T-helper 1 cell treated with Interleukin-12 subunit alpha and Interleukin-12 subunit beta and Interleukin-4 antibody, amounts not matched to agents 30 ng/mL and 1 ng/mL, for 36 hours (primary cell): ENCODE measurements at regions not wholly inside any gene's neighbourhood (a gene's known extent, or its start where the extent isn't known, plus 50 kb on each side); places are given as distances from the start of the nearest gene placed in this dataset.
"Not testable (repeated sequence)": the region's sequence is repeated elsewhere in the genome, so short reads cannot be mapped to it uniquely, and the experiment has no call there.

Source experiments
- intact Hi-C: fragments of 100-400 bp; cut with micrococcal nuclease; formaldehyde crosslinking; loops from one replicate; pipeline ENCODE4 v1.15.1; 2024

DNA sequence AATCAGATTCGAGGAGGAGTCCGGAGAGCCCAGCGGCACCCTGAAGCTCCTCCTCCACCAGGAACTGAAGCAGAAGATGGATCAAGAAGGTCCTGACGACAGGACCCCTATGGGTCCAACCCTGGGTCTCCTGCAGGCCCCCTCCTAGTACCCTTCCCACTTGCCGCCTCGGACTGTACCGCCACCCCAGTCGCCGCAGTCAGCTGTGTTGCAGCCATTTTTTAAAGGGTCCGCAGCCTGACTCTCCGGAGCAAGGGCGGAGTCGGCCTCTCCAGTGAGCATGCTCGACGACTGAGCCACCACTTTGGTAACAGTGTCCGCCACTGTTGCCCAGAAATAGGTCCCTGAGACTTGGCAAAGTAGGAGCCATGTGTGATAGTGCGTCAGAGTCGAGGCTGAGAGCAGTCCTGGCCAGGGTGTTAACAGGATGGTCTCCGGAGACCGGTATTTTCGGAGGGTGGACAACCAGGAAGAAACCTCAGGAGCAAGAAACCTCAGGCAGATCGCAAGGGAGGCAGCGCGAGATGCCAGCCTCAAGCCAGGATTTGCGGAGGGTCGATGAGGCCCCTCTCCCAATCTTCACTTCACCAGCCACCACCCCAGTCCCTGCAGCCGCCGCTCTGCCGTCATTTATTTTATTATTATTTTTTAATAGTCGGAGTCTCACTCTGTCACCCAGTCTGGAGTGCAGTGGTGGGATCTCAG is 294.6 kb upstream of the ZNF337 start:
- intact Hi-C loops = no loop called here

- intact Hi-C loops = not testable (repeated sequence)
These were observed 293.0 kb upstream of the ZNF337 start for GRCh38 chr20:25989686-25990085.

- intact Hi-C loops = no loop called here
These were observed 292.5 kb upstream of the ZNF337 start for GRCh38 chr20:25989196-25989595.

- intact Hi-C loops = not testable (repeated sequence)
These were observed 291.4 kb upstream of the ZNF337 start for GRCh38 chr20:25987928-25988560.

- intact Hi-C loops = no loop called here
These were observed 290.6 kb upstream of the ZNF337 start for GRCh38 chr20:25987073-25987927.

DNA sequence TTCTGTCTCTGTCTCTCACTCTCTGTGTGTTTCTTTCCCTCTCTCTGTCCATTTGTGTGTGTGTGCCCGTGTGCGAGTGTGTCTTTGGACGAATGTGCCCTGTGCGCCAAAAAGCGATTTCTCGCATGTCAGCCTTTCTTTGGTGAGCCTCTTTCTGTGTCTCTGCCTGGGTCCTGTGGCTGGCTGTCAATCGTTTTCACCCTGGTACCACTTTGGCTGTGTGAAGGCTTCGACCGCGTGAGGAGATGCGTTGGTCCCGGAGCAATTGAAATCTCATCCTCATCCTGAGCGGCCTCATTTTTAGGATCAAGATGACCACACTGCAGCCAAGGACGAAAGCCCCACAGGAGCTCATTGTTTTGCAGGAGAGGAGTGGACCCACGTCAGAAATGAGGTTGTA is 288.9 kb upstream of the ZNF337 start:
- intact Hi-C loops = no loop called here

DNA sequence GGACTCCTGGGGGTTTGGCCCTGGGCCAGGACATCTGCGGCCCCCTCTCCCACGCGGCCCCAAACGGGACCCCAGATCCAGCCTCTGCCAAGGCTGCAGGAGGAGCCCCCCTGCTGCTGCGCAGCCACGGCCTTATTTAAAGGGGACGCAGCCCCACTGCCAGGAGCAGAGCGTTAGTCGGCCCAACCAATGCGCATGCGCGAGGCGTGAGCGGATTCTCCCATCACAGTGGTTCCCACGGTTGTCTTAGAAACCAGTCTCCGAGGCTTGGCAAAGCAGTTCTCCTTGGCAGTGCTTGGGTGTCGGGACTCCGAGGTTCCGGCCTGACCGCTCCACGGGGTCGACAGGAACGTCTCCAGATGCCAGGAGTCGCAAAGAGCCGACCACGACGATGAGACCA is 288.3 kb upstream of the ZNF337 start:
- intact Hi-C loops = no loop called here

- intact Hi-C loops = not testable (repeated sequence)
These were observed 286.0 kb upstream of the ZNF337 start for GRCh38 chr20:25982701-25983100.

GRCh38 chr20:25978450-25979190 is 282.0 kb upstream of the ZNF337 start:
- intact Hi-C loops = not testable (repeated sequence)

- intact Hi-C loops = not testable (repeated sequence)
These were observed 279.2 kb upstream of the ZNF337 start for GRCh38 chr20:25975816-25976215.

DNA sequence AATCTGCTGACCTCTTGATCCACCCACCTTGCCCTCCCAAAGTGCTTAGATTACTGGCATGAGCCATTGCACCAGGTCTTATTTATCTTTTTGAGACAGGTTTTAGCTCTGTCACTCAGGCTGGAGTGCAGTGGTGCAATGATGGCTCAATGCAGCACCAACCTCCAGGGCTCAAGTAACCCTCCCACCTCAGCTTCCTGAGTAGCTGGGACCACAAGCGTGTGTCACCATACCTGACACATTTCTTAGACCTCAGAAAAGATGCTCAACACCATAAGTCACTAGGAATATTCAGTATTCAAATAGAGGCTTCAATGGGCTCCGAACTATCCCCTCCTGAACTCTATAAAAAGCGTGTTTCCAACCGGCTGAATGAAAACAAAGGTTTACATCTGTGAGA is 268.6 kb upstream of the ZNF337 start:
- intact Hi-C loops = not testable (repeated sequence)

- intact Hi-C loops = not testable (repeated sequence)
These were observed 257.2 kb upstream of the ZNF337 start for GRCh38 chr20:25953876-25954275.

- intact Hi-C loops = not testable (repeated sequence)
These were observed 238.6 kb upstream of the ZNF337 start for GRCh38 chr20:25935230-25935629.

DNA sequence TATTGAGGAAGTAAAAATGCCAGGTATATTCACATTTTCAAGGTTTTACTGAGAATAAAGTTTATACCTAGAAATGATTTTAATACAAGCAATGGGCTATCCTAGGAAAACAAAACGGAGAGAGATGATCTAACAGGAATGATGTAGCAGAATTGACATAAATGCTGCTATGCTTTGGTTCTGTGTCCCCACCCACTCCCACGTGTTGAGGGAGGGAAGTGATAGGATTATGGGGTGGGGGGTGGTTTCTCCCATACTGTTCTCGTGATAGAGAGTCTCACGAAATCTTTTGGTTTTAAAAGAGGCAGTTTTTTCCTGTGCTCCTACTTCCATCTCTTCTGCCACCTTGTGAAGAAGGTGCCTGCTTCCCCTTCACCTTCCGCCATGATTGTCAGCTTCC is 236.2 kb upstream of the ZNF337 start:
- intact Hi-C loops = not testable (repeated sequence)

DNA sequence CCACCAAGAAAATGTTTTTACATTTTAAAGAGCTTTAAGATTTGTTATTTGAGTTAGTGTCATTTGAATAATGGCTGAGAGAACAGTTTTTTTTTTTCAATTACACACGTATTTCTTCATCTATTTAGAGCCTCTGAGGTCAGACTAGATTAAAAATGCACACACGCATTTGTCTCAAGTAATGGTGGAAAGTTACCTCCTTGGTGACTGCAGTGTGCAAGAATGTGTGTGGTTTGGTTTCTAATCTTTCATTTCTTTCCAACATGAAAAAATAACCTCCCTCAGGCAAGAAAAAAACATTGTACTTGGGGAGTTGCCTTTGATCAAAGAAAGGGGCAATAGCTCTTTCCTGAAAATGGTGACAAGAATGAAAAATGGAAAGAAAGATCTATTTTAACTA is 235.5 kb upstream of the ZNF337 start:
- intact Hi-C loops = not testable (repeated sequence)

- intact Hi-C loops = not testable (repeated sequence)
These were observed 205.7 kb upstream of the ZNF337 start for GRCh38 chr20:25902321-25902720.

GRCh38 chr20:25898663-25899062 is 202.0 kb upstream of the ZNF337 start:
- intact Hi-C loops = not testable (repeated sequence)

DNA sequence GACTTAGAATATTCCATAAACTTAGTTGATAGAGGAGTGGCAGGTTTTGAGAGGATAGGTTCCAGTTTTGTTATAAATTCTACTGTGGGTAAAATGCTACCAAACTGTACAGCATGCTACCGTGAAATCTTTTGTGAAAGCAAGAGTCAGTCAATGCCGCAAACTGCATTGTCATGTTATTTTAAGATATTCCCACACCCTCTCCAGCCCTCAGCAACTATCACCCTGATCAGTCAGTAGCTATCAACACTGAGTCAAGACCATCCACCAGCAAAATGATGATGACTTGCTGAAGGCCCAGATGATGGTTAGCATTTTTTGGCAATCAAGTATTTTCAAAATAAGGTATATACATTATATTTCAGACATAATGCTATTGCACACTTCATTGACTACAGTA is 182.4 kb upstream of the ZNF337 start:
- intact Hi-C loops = not testable (repeated sequence)

DNA sequence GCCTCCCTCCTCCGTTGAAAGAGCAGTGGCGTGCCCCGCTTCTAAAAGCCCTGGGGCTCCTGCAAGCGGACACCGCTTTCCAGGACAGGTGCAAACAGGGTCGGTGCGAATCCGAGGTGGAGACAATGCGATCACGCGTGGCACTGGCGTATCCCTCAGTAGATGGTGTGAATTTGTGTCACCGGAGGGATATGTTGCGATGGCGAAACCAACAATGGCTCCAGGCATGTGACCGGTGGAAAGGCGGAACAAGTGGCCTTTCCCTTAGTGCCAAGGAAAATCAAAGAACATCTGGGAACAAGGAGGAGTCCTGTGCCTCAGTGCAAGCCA is 172.0 kb upstream of the ZNF337 start:
- intact Hi-C loops = loop anchor here (1.0 kb wide), 1 partner anchor 10 kb away; no protein-coding TSS in a partner anchor

- intact Hi-C loops = loop anchor here (1.0 kb wide), 1 partner anchor 10 kb away; no protein-coding TSS in a partner anchor
These were observed 171.4 kb upstream of the ZNF337 start for GRCh38 chr20:25867776-25868649.
